H1 (cell line): ENCODE measurements at regions not wholly inside any gene's neighbourhood (a gene's known extent, or its start where the extent isn't known, plus 50 kb on each side); places are given as distances from the start of the nearest gene placed in this dataset.
A peak's percentile ranks its signal among the peaks of the same experiment; 100 is the strongest.

Source experiments
- CTCF ChIA-PET: fragments of 300-600 bp; sonication (Branson Sonifier 250); formaldehyde crosslinking; loops from one replicate; lab custom pipeline; 2021; ENCODE audit not compliant: partially characterized antibody; lab: Charles Lee
- POLR2A ChIA-PET: fragments of 300-600 bp; sonication (Branson Sonifier 250); formaldehyde crosslinking; loops from one replicate; lab custom pipeline; 2021; ENCODE audit warnings: inconsistent platforms; ENCODE audit not compliant: partially characterized antibody; lab: Charles Lee
- DNase-seq, 2 experiments: peaks; one replicate each; pipeline versions ENCODE4 v3.0.0 to v3.0.0-alpha.2; 2010 to 2022; ENCODE audit warnings: low spot score in 2 of 2, low read depth in 1 of 2, mixed read lengths in 1 of 2
- FAIRE-seq: peaks from 2 replicates; lab custom pipeline; 2011; peaks lifted over from hg19 to GRCh38; lab: Jason Lieb, UNC
- H2AFZ ChIP-seq: 2 replicates; pipeline ENCODE4 v1.8.1; 2012; ENCODE audit warnings: low read length, inconsistent platforms
- H2AK5ac ChIP-seq: 2 replicates; pipeline ENCODE4 v1.6.1; 2013; ENCODE audit warnings: low read depth, low read length
- H2BK120ac ChIP-seq: replicated peaks from 2 replicates; pipeline ENCODE3; 2013; ENCODE audit warnings: low read depth, low read length, inconsistent platforms
- H2BK12ac ChIP-seq: 2 replicates; pipeline ENCODE4 v1.6.1; 2013; ENCODE audit warnings: low read depth, low read length
- H2BK15ac ChIP-seq: 2 replicates; pipeline ENCODE4 v1.6.1; 2013; ENCODE audit warnings: low read length
- H2BK20ac ChIP-seq: 2 replicates; pipeline ENCODE4 v1.6.1; 2013; ENCODE audit warnings: low read length
- H2BK5ac ChIP-seq: 2 replicates; pipeline ENCODE4 v1.6.1; 2013; ENCODE audit warnings: low read depth, low read length
- H3K14ac ChIP-seq: 2 replicates; pipeline ENCODE4 v1.6.1; 2013; ENCODE audit warnings: inconsistent platforms; ENCODE audit not compliant: insufficient read length
- H3K18ac ChIP-seq: 2 replicates; pipeline ENCODE4 v1.6.1; 2013; ENCODE audit warnings: low read length; ENCODE audit errors: extremely low read depth
- H3K23ac ChIP-seq: 2 replicates; pipeline ENCODE4 v1.6.1; 2013; ENCODE audit warnings: inconsistent platforms; ENCODE audit not compliant: insufficient read length
- H3K23me2 ChIP-seq: 2 replicates; pipeline ENCODE4 v1.6.1; 2013; ENCODE audit warnings: low read depth, low read length
- H3K27ac ChIP-seq: 2 replicates; pipeline ENCODE4 v1.6.1; 2011; ENCODE audit warnings: low read depth, low read length, inconsistent platforms
- H3K27me3 ChIP-seq, 4 experiments: replicated peaks in 1 of 4; 1 replicate in 1 of 4; 2 replicates in 3 of 4; pipeline versions ENCODE4 v1.6.1 to v1.8.1; 2011 to 2013; ENCODE audit warnings: low read length in 3 of 4, mild to moderate bottlenecking in 3 of 4, inconsistent platforms in 2 of 4, mixed read lengths in 2 of 4, moderate library complexity in 1 of 4; ENCODE audit not compliant: control insufficient read depth in 3 of 4, insufficient read depth in 3 of 4; ENCODE audit errors: extremely low read depth in 1 of 4
- H3K36me3 ChIP-seq, 4 experiments: 2 replicates each; pipeline versions ENCODE4 v1.6.1 to v1.8.1; 2011 to 2013; ENCODE audit warnings: mild to moderate bottlenecking in 4 of 4, low read length in 3 of 4, moderate library complexity in 2 of 4, control low read depth in 1 of 4, inconsistent platforms in 1 of 4; ENCODE audit not compliant: insufficient read depth in 4 of 4, control insufficient read depth in 2 of 4
- H3K4ac ChIP-seq: replicated peaks from 2 replicates; pipeline ENCODE3; 2013; ENCODE audit warnings: low read length, low read depth, mixed read lengths, inconsistent platforms; ENCODE audit not compliant: insufficient read length
- H3K4me1 ChIP-seq, 4 experiments: replicated peaks in 1 of 4; 1 replicate in 1 of 4; 2 replicates in 3 of 4; pipeline versions ENCODE4 v1.6.1 to v1.8.1; 2011 to 2013; ENCODE audit warnings: low read length in 3 of 4, inconsistent platforms in 2 of 4, mixed read lengths in 1 of 4; ENCODE audit not compliant: insufficient read depth in 4 of 4, control insufficient read depth in 3 of 4
- H3K4me2 ChIP-seq, 2 experiments: 2 replicates each; pipeline versions ENCODE4 v1.6.1 to v1.8.1; 2011 to 2013; ENCODE audit warnings: low read depth in 2 of 2, low read length in 2 of 2, control low read depth in 1 of 2, inconsistent platforms in 1 of 2, mild to moderate bottlenecking in 1 of 2; ENCODE audit not compliant: insufficient read depth in 1 of 2
- H3K4me3 ChIP-seq, 4 experiments: fragments of 200-600, 300-600 bp in 1 of 4; sonication (generic), shearing (Covaris generic), sonication (Bioruptor Twin) in 1 of 4; 2 replicates each; pipeline versions ENCODE4 v1.5.1 to v1.8.1; 2011 to 2016; ENCODE audit warnings: low read length in 4 of 4, low read depth in 3 of 4, control low read depth in 2 of 4, inconsistent platforms in 2 of 4, mild to moderate bottlenecking in 2 of 4, mixed read lengths in 1 of 4, moderate library complexity in 1 of 4; ENCODE audit not compliant: insufficient read depth in 2 of 4; ENCODE audit errors: extremely low read depth in 1 of 4
- H3K56ac ChIP-seq: replicated peaks from 2 replicates; pipeline ENCODE3; 2013; ENCODE audit warnings: low read depth, mild to moderate bottlenecking, mixed read lengths, low read length, inconsistent platforms; ENCODE audit not compliant: insufficient read length
- H3K79me1 ChIP-seq: 2 replicates; pipeline ENCODE4 v1.6.1; 2013; ENCODE audit warnings: low read depth, low read length, control low read depth
- H3K79me2 ChIP-seq, 2 experiments: 2 replicates each; pipeline versions ENCODE4 v1.6.1 to v1.8.1; 2012 to 2013; ENCODE audit warnings: low read length in 2 of 2, mild to moderate bottlenecking in 2 of 2, inconsistent platforms in 1 of 2; ENCODE audit not compliant: insufficient read depth in 2 of 2, control insufficient read depth in 1 of 2
- H3K9ac ChIP-seq, 4 experiments: replicated peaks in 1 of 4; 1 replicate in 1 of 4; 2 replicates in 3 of 4; pipeline versions ENCODE4 v1.6.1 to v1.8.1; 2011 to 2013; ENCODE audit warnings: low read depth in 3 of 4, low read length in 3 of 4, control low read depth in 2 of 4, mild to moderate bottlenecking in 2 of 4, moderate library complexity in 2 of 4, inconsistent platforms in 1 of 4; ENCODE audit errors: extremely low read depth in 1 of 4
- H3K9me3 ChIP-seq, 2 experiments: 2 replicates each; pipeline versions ENCODE4 v1.6.1 to v1.8.1; 2012 to 2013; ENCODE audit warnings: mild to moderate bottlenecking in 2 of 2, moderate library complexity in 2 of 2, control low read depth in 1 of 2, inconsistent platforms in 1 of 2, low read depth in 1 of 2, low read length in 1 of 2, mixed read lengths in 1 of 2; ENCODE audit not compliant: insufficient read depth in 2 of 2
- H4K20me1 ChIP-seq, 2 experiments: replicated peaks in 1 of 2; 2 replicates each; pipeline versions ENCODE3 to v1.8.1; 2011 to 2013; ENCODE audit warnings: inconsistent platforms in 2 of 2, low read length in 2 of 2, mild to moderate bottlenecking in 1 of 2; ENCODE audit not compliant: insufficient read depth in 2 of 2, control insufficient read depth in 1 of 2
- H4K5ac ChIP-seq: 2 replicates; pipeline ENCODE4 v1.6.1; 2013; ENCODE audit warnings: low read length, low read depth, mixed read lengths, inconsistent platforms; ENCODE audit not compliant: insufficient read length
- H4K8ac ChIP-seq: 2 replicates; pipeline ENCODE4 v1.8.0; 2013; ENCODE audit warnings: mild to moderate bottlenecking, moderate library complexity, low read length, inconsistent platforms; ENCODE audit not compliant: insufficient read depth; ENCODE audit errors: extremely low read depth
- H4K91ac ChIP-seq: replicated peaks from 2 replicates; pipeline ENCODE3; 2013; ENCODE audit warnings: low read length, mixed read lengths, inconsistent platforms; ENCODE audit not compliant: insufficient read length
- ASH2L ChIP-seq: fragments of 200-600, 300-600 bp; sonication (generic); IDR thresholded peaks from one replicate; pipeline ENCODE4 v1.7.1; 2017; ENCODE audit warnings: low read length
- BACH1 ChIP-seq: IDR thresholded peaks from 2 replicates; pipeline ENCODE4 v1.6.1; 2012; ENCODE audit warnings: low read length, improper control_type of control experiment
- CBX5 ChIP-seq: fragments of 300-800, 300-1000 bp; sonication (generic); IDR thresholded peaks from 2 replicates; pipeline ENCODE4 v1.7.1; 2016; ENCODE audit warnings: antibody characterized with exemption, low read length, low read depth
- CHD2 ChIP-seq: IDR thresholded peaks from 2 replicates; pipeline ENCODE4 v1.6.1; 2012; ENCODE audit warnings: low read length, improper control_type of control experiment
- EZH2 ChIP-seq: fragments of 200-600 bp; sonication (generic); IDR thresholded peaks from 2 replicates; pipeline ENCODE4 v1.7.1; 2012; ENCODE audit warnings: low read depth, mild to moderate bottlenecking, moderate library complexity, low read length, inconsistent platforms; ENCODE audit not compliant: severe bottlenecking
- KDM1A ChIP-seq: fragments of 200-600, 300-600 bp; sonication (generic); IDR thresholded peaks from 2 replicates; pipeline ENCODE4 v1.7.1; 2016; ENCODE audit warnings: mild to moderate bottlenecking, low read length, borderline replicate concordance
- MAFK ChIP-seq: IDR thresholded peaks from 2 replicates; pipeline ENCODE4 v1.6.1; 2012; ENCODE audit warnings: low read depth, mild to moderate bottlenecking, improper control_type of control experiment, low read length
- NANOG ChIP-seq: IDR thresholded peaks from 2 replicates; pipeline ENCODE4 v1.6.1; 2011; ENCODE audit warnings: low read length, low read depth, mild to moderate bottlenecking, inconsistent platforms; ENCODE audit not compliant: insufficient read depth, poor library complexity, severe bottlenecking
- POLR2AphosphoS5 ChIP-seq: IDR thresholded peaks from 2 replicates; pipeline ENCODE4 v1.6.1; 2011; ENCODE audit warnings: low read depth, low read length
- SIRT6 ChIP-seq: IDR thresholded peaks from one replicate; pipeline ENCODE4 v1.7.1; 2012; ENCODE audit warnings: low read length, inconsistent platforms
- TAF1 ChIP-seq: IDR thresholded peaks from 2 replicates; pipeline ENCODE4 v1.6.1; 2011; ENCODE audit warnings: mild to moderate bottlenecking, low read depth, low read length
- TEAD4 ChIP-seq: IDR thresholded peaks from 2 replicates; pipeline ENCODE4 v1.6.1; 2012; ENCODE audit warnings: low read depth, low read length, inconsistent platforms, mixed read lengths
- YY1 ChIP-seq: IDR thresholded peaks from 2 replicates; pipeline ENCODE4 v1.6.1; 2011; ENCODE audit warnings: low read depth, mild to moderate bottlenecking, low read length
- WGBS, 2 experiments: shearing (Covaris generic) in 1 of 2; methylation state at CpG; one replicate each; pipeline versions ENCODE4 v1.1.6 to v1.1.7; 2013 to 2015; ENCODE audit warnings: low lambda C conversion rate in 2 of 2, mixed read lengths in 2 of 2, inconsistent platforms in 1 of 2, low coverage in 1 of 2, missing lambda C conversion rate in 1 of 2; ENCODE audit not compliant: insufficient replicate concordance in 2 of 2, insufficient coverage in 1 of 2, insufficient read length in 1 of 2; ENCODE audit errors: extremely low coverage in 1 of 2, missing lambda C conversion rate in 1 of 2; 5-methylcytosine and 5-hydroxymethylcytosine counted together
- TF ChIP-seq, protein P1 (sequence below): IDR thresholded peaks from 2 replicates; pipeline ENCODE4 v1.6.1; 2012; ENCODE audit warnings: inconsistent platforms

DNA sequence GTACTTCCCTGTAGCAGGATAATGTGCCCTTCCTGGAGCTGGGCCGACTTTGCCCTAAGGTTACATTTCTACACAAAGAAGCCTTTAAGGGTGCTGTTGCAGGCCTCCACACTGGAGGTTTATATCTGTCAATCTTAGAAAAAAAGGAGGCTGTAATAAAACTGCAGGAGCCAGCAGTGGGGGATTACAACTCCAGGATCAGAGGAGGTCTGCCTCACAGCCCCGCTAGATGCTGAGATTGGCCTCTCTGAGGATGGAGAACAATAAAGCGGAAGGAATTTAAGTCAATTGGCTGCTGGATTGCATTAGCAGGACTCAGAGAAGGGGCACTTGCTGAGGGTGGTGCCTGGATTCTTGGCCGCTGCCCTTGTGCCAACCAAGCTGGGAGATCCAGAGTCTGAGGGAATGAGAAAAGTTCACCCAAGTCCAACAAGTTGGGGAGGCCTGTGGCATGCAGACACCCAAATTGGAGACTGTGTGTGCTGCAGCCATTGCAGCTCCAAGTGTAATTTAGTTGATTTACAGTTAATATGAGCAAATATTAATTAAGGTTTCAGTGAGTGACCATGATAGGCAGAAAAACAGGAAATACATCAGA, 99.0 kb upstream of the SSBP2 start:
- Histone ChIP-seq H3K4me3 (no peak overlapping the region), H3K23ac (no peak overlapping the region), H3K9ac (no peak overlapping the region), H2BK20ac (peak overlapping the region; percentile 88; the same call in 1 of the 2 replicates), H3K9me3 (no peaks in the 10 kb centered on the region), H3K27ac (no peak overlapping the region), H3K14ac (no peak overlapping the region), H2BK120ac (peak overlapping the region; percentile 51), H3K36me3 (no peaks in the 10 kb centered on the region), H2AFZ (no peak overlapping the region), H2BK5ac (peak overlapping the region; percentile 94; the same call in 1 of the 2 replicates), H3K4ac (no peak overlapping the region), H3K23me2 (peaks cover 8% of the 10 kb centered on the region), H3K79me1 (no peaks in the 10 kb centered on the region), H4K20me1 (no peaks in the 10 kb centered on the region), H3K4me2 (no peak overlapping the region), H2BK15ac (peak overlapping the region; percentile 51), H3K4me1 (peaks cover 11 to 23% (median 16%) of the 10 kb centered on the region in 4 experiments; a peak in 6 of 7 replicates), H3K56ac (no peak overlapping the region), H3K18ac (peak overlapping the region; percentile 93; the same call in 1 of the 2 replicates), H3K79me2 (no peaks in the 10 kb centered on the region), H4K91ac (no peak overlapping the region), H2BK12ac (peak overlapping the region; percentile 95), H3K27me3 (no peaks in the 10 kb centered on the region), H4K8ac (peak overlapping the region; percentile 86), H4K5ac (no peak overlapping the region), H2AK5ac (peak overlapping the region; percentile 89; the same call in 1 of the 2 replicates)
- CTCF ChIA-PET, result interaction anchor here (0.7 to 4.5 kb wide), 11 partner anchors 11 to 424 kb away, joined by 3 to 42 read pairs (median 3); no protein-coding TSS in a partner anchor
- POLR2A ChIA-PET, result interaction anchor here (1.0 to 8.0 kb wide), 9 partner anchors 11 to 428 kb away, joined by 3 to 157 read pairs (median 5); partner anchors contain the start of genes ATG10, RPS23 and SSBP2
- DNase-seq, result no peak
- WGBS, 2 experiments, result 88% methylated on average over 4 of the region's 4 CpGs; no CpG with 5 or more reads in 1 of the 2 experiments
- FAIRE-seq, result no peak
- TF ChIP-seq CBX5 (no peak), TAF1 (no peak), CHD2 (no peak), KDM1A (no peak), NANOG (no peak), YY1 (no peak), TEAD4 (no peak), ASH2L (no peak), BACH1 (no peak), EZH2 (no peak), SIRT6 (no peak), POLR2AphosphoS5 (no peak), MAFK (no peak)
- TF ChIP-seq, protein P1, sequence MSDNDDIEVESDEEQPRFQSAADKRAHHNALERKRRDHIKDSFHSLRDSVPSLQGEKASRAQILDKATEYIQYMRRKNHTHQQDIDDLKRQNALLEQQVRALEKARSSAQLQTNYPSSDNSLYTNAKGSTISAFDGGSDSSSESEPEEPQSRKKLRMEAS, result no peak
